Loucy (cell line): ENCODE measurements at regions not wholly inside any gene's neighbourhood (a gene's known extent, or its start where the extent isn't known, plus 50 kb on each side); places are given as distances from the start of the nearest gene placed in this dataset.

Source experiments
- CTCF ChIP-seq: fragments of 200-600 bp; sonication (generic); conservative IDR thresholded peaks from 2 replicates; pipeline ENCODE4 v1.5.1; 2014; ENCODE audit warnings: mild to moderate bottlenecking, antibody characterized with exemption, low read length
- EZH2phosphoT487 ChIP-seq: fragments of 200-600 bp; IDR thresholded peaks from 2 replicates; pipeline ENCODE4 v1.6.1; 2018; ENCODE audit warnings: antibody characterized with exemption, mild to moderate bottlenecking, moderate library complexity, borderline replicate concordance

DNA sequence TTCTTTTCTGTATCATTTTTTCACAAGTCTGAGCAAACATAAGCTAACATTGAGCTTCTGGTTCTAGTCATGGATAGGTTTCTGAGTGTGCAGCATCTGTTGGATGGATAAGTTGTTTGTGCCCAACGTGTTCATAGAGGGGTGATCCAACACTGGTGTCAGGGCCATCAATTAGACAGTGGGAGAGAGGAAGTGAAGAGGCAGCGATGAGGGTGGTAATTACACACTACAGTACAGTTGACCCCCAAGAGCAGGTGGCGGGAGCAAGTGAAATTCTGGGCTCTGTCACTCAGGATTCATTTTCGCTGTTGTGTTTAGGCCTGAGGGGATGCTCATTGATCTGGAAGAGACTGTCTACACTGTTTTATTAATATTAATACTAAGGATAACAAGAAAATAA is 180.0 kb upstream of the CXCR4 start:
- TF ChIP-seq CTCF (no peak), EZH2phosphoT487 (no peak)
